ENCODE measurements at regions not wholly inside any gene's neighbourhood (a gene's known extent, or its start where the extent isn't known, plus 50 kb on each side); places are given as distances from the start of the nearest gene placed in this dataset.
"Not testable (repeated sequence)": the region's sequence is repeated elsewhere in the genome, so short reads cannot be mapped to it uniquely, and the experiment has no call there.

DNA sequence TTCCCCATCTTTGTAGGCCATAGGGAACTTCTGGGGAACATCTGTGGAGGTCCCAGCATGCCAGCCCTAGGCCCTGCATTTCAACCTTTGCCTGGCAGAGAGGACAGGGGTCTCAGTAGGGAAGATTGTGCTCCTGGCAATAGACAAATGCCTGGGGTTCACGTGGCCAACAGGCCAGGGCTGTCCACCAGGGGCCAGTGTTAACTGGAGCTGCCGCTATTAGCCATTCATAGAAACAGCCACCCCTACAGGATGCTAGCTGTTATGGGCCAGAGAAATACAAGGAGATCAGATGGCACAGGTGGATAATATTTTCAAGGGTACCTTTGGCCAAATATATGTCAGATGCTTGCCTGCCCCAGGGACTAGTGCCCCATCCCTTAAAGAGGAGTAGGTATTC lies 932.9 kb downstream of the QKI start:
- POLR2A ChIA-PET: no interaction called here
- H3K27ac ChIP-seq (ENCODE audit: low read depth, low read length): no peak overlapping the region

DNA sequence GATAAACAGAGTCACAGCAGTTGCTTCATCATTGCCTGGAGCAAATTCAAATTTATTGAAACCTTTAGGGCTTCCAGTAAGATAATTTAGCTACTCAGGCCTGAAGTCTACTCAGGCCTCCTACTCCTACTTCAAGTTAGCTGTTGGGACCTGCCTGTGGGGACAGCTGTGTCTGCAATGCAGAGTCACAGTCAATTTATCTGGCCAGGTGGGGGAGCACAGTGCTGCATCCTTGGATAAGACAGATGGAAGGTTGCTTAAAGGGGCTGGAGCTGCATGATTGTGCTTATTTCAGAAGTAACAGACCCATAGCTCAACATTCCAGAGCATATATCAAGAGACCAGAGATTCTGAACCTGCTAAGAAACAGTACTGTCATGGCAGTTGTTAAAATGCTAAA lies 932.1 kb downstream of the QKI start:
- no peaks in the 10 kb centered on the region for H3K4me1 Mint-ChIP-seq
- no peak overlapping the region for H3K4me3 Mint-ChIP-seq
- Histone ChIP-seq H3K27ac (ENCODE audit: low read depth, low read length) (no peak overlapping the region), H3K4me1 (ENCODE audit: insufficient read depth, low read length) (no peaks in the 10 kb centered on the region), H3K4me3 (ENCODE audit: low read length) (no peak overlapping the region), H3K27me3 (ENCODE audit: insufficient read depth, low read length, poor library complexity, severe bottlenecking) (no peaks in the 10 kb centered on the region), H3K36me3 (ENCODE audit: insufficient read depth, low read length) (no peaks in the 10 kb centered on the region), H3K9me3 (ENCODE audit: low read length) (no peaks in the 10 kb centered on the region)
- peaks cover 2 to 13% (median 3%) of the 10 kb centered on the region in 5 donors for H3K9me3 Mint-ChIP-seq
- ChIA-PET POLR2A (no interaction called here), CTCF (no interaction called here)
- no peak for DNase-seq
- peaks cover 0 to 2% of the 10 kb centered on the region in 2 donors for H3K27me3 Mint-ChIP-seq
- H3K27ac Mint-ChIP-seq: no peak overlapping the region
- H3K36me3 Mint-ChIP-seq: no peaks in the 10 kb centered on the region

More for the DNA sequence above, 932.9 kb downstream of the QKI start:
- no peaks in the 10 kb centered on the region for H3K27me3 ChIP-seq (ENCODE audit: insufficient read depth, low read length, poor library complexity, severe bottlenecking)
- H3K9me3 Mint-ChIP-seq: peaks cover 2 to 13% (median 3%) of the 10 kb centered on the region in 5 donors
- H3K9me3 ChIP-seq (ENCODE audit: low read length): no peaks in the 10 kb centered on the region
- H3K4me3 Mint-ChIP-seq: no peak overlapping the region
- H3K4me1 Mint-ChIP-seq: no peaks in the 10 kb centered on the region
- no peak for DNase-seq
- H3K4me3 ChIP-seq (ENCODE audit: low read length): no peak overlapping the region
- no peaks in the 10 kb centered on the region for H3K4me1 ChIP-seq (ENCODE audit: insufficient read depth, low read length)
- no peak overlapping the region for H3K27ac Mint-ChIP-seq
- H3K27me3 Mint-ChIP-seq: peaks cover 0 to 2% of the 10 kb centered on the region in 2 donors
- H3K36me3 ChIP-seq (ENCODE audit: insufficient read depth, low read length): no peaks in the 10 kb centered on the region
- H3K36me3 Mint-ChIP-seq: no peaks in the 10 kb centered on the region
- CTCF ChIA-PET: no interaction called here

DNA sequence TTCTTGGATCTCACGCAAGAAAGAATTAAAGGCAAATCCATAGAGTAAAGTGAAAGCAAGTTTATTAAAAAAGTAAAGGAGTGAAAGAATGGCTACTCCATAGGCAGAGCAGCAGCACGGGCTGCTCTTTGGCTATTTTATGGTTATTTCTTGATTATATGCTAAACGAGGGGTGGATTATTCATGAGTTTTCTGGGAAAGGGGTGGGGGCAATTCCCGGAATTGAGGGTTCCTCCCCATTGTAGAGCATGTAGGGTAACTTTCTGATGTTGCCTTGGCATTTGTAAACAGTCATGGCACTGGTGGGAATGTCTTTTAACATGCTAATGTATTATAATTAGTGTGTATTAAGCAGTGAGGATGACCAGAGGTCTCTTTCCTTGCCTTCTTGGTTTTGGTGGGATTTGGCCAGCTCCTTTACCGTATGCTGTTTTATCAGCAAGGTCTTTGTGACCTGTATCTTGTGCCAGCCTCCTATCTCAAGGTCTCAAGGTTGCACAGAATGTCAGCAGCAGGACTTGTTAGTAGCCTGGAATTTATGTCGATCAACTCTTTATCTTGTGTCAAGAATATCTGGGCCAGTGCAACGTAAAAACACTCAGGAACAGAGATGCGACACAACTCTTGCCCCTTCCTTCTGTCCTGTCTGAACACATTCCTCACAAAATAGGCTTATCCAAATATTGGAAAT lies 931.4 kb downstream of the QKI start:
- ChIA-PET POLR2A (no interaction called here), CTCF (no interaction called here)
- DNase-seq: no peak
- Histone ChIP-seq H3K9me3 (ENCODE audit: low read length) (no peaks in the 10 kb centered on the region), H3K27me3 (ENCODE audit: insufficient read depth, low read length, poor library complexity, severe bottlenecking) (no peaks in the 10 kb centered on the region), H3K27ac (ENCODE audit: low read depth, low read length) (no peak overlapping the region), H3K4me3 (ENCODE audit: low read length) (no peak overlapping the region), H3K4me1 (ENCODE audit: insufficient read depth, low read length) (no peaks in the 10 kb centered on the region), H3K36me3 (ENCODE audit: insufficient read depth, low read length) (no peaks in the 10 kb centered on the region)
- no peaks in the 10 kb centered on the region for H3K4me1 Mint-ChIP-seq
- no peaks in the 10 kb centered on the region for H3K36me3 Mint-ChIP-seq
- no peak overlapping the region for H3K27ac Mint-ChIP-seq
- no peak overlapping the region for H3K4me3 Mint-ChIP-seq
- peaks cover 0 to 2% of the 10 kb centered on the region in 2 donors for H3K27me3 Mint-ChIP-seq
- peaks cover 2 to 13% (median 3%) of the 10 kb centered on the region in 5 donors for H3K9me3 Mint-ChIP-seq

DNA sequence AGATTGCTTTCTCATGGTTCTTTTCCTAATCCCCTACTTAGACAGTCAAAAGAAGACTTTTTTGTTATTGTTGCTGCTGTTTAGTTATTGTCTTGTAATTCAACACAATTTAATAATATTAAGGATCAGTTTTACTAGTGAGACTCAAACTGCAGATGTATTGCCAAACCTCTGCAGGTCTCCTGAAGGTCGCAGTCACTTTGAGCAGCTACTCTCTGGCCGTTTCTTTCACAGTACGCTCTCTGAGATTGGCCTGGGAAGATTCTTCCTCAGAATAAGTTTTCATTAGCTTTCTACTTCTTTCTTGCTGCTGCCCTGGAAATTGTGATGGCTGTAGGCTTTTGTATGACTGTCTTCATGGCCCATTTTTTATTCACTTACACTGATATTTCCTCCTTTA lies 930.8 kb downstream of the QKI start:
- H3K36me3 Mint-ChIP-seq: no peaks in the 10 kb centered on the region
- ChIA-PET POLR2A (no interaction called here), CTCF (no interaction called here)
- H3K27ac ChIP-seq (ENCODE audit: low read depth, low read length): no peak overlapping the region
- H3K27me3 ChIP-seq (ENCODE audit: insufficient read depth, low read length, poor library complexity, severe bottlenecking): no peaks in the 10 kb centered on the region
- peaks cover 0 to 2% of the 10 kb centered on the region in 2 donors for H3K27me3 Mint-ChIP-seq
- no peak overlapping the region for H3K4me3 Mint-ChIP-seq
- no peaks in the 10 kb centered on the region for H3K4me1 ChIP-seq (ENCODE audit: insufficient read depth, low read length)
- no peaks in the 10 kb centered on the region for H3K36me3 ChIP-seq (ENCODE audit: insufficient read depth, low read length)
- H3K9me3 ChIP-seq (ENCODE audit: low read length): no peaks in the 10 kb centered on the region
- no peak overlapping the region for H3K27ac Mint-ChIP-seq
- H3K9me3 Mint-ChIP-seq: peaks cover 2 to 13% (median 3%) of the 10 kb centered on the region in 5 donors
- no peak overlapping the region for H3K4me3 ChIP-seq (ENCODE audit: low read length)
- DNase-seq: no peak
- no peaks in the 10 kb centered on the region for H3K4me1 Mint-ChIP-seq

DNA sequence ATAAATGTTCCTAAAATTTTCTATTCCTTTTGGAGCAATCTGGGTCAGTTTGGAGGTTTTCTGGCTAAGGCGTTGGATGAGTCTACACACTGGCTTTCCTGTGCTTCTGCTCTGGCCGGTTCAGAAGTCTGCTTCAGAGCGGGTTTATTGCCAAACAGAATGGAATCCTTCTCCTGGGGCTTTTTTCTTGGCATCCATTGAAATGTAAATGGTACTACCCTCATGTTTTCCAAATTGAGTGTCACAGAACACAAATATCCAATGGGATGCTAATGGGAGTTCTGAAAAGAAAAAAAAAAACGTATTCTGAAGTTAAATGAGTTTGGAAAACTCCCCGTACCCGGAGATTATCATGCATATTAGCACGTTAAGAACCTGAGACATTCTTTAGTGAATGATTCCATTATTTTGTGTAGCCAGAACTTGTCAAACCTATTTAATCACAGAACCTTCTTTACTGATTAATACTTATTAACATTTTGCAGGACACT lies 930.3 kb downstream of the QKI start:
- no peaks in the 10 kb centered on the region for H3K27me3 ChIP-seq (ENCODE audit: insufficient read depth, low read length, poor library complexity, severe bottlenecking)
- no peaks in the 10 kb centered on the region for H3K36me3 ChIP-seq (ENCODE audit: insufficient read depth, low read length)
- H3K36me3 Mint-ChIP-seq: no peaks in the 10 kb centered on the region
- no peak for DNase-seq
- H3K4me1 ChIP-seq (ENCODE audit: insufficient read depth, low read length): no peaks in the 10 kb centered on the region
- H3K27ac Mint-ChIP-seq: no peak overlapping the region
- H3K4me3 ChIP-seq (ENCODE audit: low read length): no peak overlapping the region
- no peaks in the 10 kb centered on the region for H3K4me1 Mint-ChIP-seq
- CTCF ChIA-PET: no interaction called here
- no peak overlapping the region for H3K27ac ChIP-seq (ENCODE audit: low read depth, low read length)
- H3K27me3 Mint-ChIP-seq: peaks cover 0 to 2% of the 10 kb centered on the region in 2 donors
- POLR2A ChIA-PET: no interaction called here
- H3K9me3 Mint-ChIP-seq: peaks cover 2 to 13% (median 3%) of the 10 kb centered on the region in 5 donors
- H3K9me3 ChIP-seq (ENCODE audit: low read length): no peaks in the 10 kb centered on the region
- H3K4me3 Mint-ChIP-seq: no peak overlapping the region

DNA sequence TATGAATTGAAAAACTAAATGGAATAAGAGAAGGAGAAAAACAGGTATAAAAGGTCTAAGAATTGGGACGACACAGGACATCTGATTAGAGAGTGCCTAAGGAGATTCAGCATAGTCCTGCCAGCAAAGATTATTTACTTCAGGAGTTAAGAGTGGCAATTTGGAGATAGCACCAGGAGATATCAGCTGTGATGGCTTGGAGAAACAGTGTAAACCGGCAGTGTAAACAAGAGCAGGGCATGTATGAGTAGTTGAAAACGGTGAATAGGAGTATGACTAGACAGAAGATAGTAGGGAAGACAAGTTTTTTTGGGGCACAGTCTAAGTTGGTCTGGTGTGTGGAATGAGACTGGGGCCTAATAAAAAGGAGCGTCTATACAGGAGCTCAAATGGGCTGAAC lies 924.9 kb downstream of the QKI start:
- H3K4me1 ChIP-seq (ENCODE audit: insufficient read depth, low read length); H3K36me3 ChIP-seq (ENCODE audit: insufficient read depth, low read length); H3K27me3 Mint-ChIP-seq; H3K27ac ChIP-seq (ENCODE audit: low read depth, low read length); H3K27me3 ChIP-seq (ENCODE audit: insufficient read depth, low read length, poor library complexity, severe bottlenecking); H3K36me3 Mint-ChIP-seq; H3K9me3 ChIP-seq (ENCODE audit: low read length); DNase-seq; H3K27ac Mint-ChIP-seq; CTCF ChIA-PET; POLR2A ChIA-PET; H3K4me3 Mint-ChIP-seq; H3K9me3 Mint-ChIP-seq; H3K4me3 ChIP-seq (ENCODE audit: low read length); H3K4me1 Mint-ChIP-seq: not testable (repeated sequence)

DNA sequence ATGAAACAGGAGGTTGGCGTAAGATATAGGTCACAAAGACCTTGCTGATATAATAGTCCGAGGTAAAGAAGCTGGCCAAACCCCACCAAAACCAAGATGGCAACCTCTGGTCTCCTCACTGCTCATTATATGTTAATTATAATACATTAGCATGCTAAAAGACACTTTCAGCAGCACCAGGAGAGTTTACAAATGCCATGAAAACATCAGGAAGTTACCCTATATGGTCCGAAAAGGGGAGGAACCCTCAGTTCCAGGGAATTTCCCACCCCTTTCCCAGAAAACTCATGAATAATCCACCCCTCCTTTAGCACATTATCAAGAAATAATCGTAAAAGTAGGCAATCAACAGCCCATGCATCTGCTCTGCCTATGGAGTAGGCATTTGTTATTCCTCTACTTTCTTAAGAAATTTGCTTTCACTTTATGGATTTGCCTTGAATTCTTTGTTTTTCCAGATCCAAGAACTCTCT lies 923.4 kb downstream of the QKI start:
- H3K36me3 Mint-ChIP-seq: no peaks in the 10 kb centered on the region
- POLR2A ChIA-PET: no interaction called here
- Histone ChIP-seq H3K4me1 (ENCODE audit: insufficient read depth, low read length) (no peaks in the 10 kb centered on the region), H3K27ac (ENCODE audit: low read depth, low read length) (no peak overlapping the region), H3K27me3 (ENCODE audit: insufficient read depth, low read length, poor library complexity, severe bottlenecking) (no peaks in the 10 kb centered on the region), H3K9me3 (ENCODE audit: low read length) (no peaks in the 10 kb centered on the region), H3K36me3 (ENCODE audit: insufficient read depth, low read length) (no peaks in the 10 kb centered on the region), H3K4me3 (ENCODE audit: low read length) (no peak overlapping the region)
- H3K4me1 Mint-ChIP-seq: no peaks in the 10 kb centered on the region
- CTCF ChIA-PET: no interaction called here
- peaks cover 0 to 7% (median under 1%) of the 10 kb centered on the region in 5 donors for H3K9me3 Mint-ChIP-seq
- H3K27me3 Mint-ChIP-seq: no peaks in the 10 kb centered on the region
- no peak overlapping the region for H3K27ac Mint-ChIP-seq
- no peak for DNase-seq
- H3K4me3 Mint-ChIP-seq: no peak overlapping the region

DNA sequence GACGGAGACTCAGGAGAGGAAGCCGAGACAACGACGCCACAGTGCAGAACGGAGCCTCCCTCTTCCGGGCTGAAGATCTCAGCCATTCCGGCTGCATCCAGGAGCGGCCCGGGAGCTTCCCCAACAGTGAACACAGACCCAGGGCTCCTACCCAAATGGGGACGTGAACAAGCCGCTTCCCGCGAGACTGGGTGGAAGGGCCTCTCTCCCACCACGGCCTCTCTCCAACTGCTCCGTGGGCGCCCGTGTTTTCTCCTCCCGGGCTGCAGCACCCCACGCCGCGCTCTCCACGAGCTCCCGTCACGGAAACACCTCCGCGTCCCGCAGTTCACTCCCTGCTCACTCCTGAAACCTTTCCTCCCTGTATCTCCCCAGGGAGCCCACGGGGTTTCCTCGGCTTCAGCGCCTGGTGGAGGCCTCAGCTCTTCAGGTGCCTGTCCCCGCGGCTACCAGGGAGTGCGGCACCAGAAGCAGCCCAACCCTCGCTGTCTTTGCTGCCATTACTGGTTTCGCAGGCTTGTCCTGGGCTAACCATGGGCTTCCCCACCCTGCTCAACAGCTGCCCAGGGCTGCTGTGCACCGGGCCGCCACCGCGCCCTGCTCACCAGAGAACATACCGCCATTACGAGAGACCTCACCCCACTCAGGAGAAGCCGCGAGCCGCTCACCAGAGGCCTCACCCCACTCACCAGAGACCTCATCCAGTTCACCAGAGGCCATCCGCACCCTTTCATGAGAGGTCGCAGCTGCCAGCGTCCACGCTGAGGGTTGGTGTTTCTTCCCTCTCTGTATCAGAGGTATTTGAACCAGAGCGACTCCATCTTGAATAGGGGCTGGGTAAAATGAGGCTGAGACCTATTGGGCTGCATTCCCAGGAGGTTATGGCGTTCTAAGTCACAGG lies 922.8 kb downstream of the QKI start:
- Histone ChIP-seq H3K4me1 (ENCODE audit: insufficient read depth, low read length) (no peaks in the 10 kb centered on the region), H3K4me3 (ENCODE audit: low read length) (no peak overlapping the region), H3K27ac (ENCODE audit: low read depth, low read length) (no peak overlapping the region), H3K27me3 (ENCODE audit: insufficient read depth, low read length, poor library complexity, severe bottlenecking) (no peaks in the 10 kb centered on the region), H3K9me3 (ENCODE audit: low read length) (no peaks in the 10 kb centered on the region), H3K36me3 (ENCODE audit: insufficient read depth, low read length) (no peaks in the 10 kb centered on the region)
- Mint-ChIP-seq H3K4me1 (no peaks in the 10 kb centered on the region), H3K27ac (peak overlapping the region in 1 of 8 donors; percentile 38), H3K36me3 (no peaks in the 10 kb centered on the region), H3K9me3 (peaks cover 0 to 7% (median 0%) of the 10 kb centered on the region in 5 donors), H3K27me3 (no peaks in the 10 kb centered on the region), H3K4me3 (no peak overlapping the region)
- no peak for DNase-seq
- CTCF ChIA-PET: no interaction called here
- POLR2A ChIA-PET: no interaction called here
